IPS DF 6.9 (cell line): ENCODE measurements at regions not wholly inside any gene's neighbourhood (a gene's known extent, or its start where the extent isn't known, plus 50 kb on each side); places are given as distances from the start of the nearest gene placed in this dataset.
"Not testable (repeated sequence)": the region's sequence is repeated elsewhere in the genome, so short reads cannot be mapped to it uniquely, and the experiment has no call there.

ENCODE experiments used
- DNase-seq: peaks from one replicate; pipeline ENCODE4 v3.0.0-alpha.2; 2013; ENCODE audit warnings: low read depth, low spot score
- H3K27ac ChIP-seq: one replicate; pipeline ENCODE4 v1.5.1; 2013; ENCODE audit warnings: low read length, control low read depth
- H3K27me3 ChIP-seq: 2 replicates; pipeline ENCODE4 v1.6.1; 2013; ENCODE audit warnings: mild to moderate bottlenecking, low read length; ENCODE audit not compliant: control insufficient read depth, insufficient read depth
- H3K36me3 ChIP-seq: 2 replicates; pipeline ENCODE4 v1.6.1; 2013; ENCODE audit warnings: low read length; ENCODE audit not compliant: control insufficient read depth, insufficient read depth
- H3K4me1 ChIP-seq: 2 replicates; pipeline ENCODE4 v1.6.1; 2013; ENCODE audit warnings: low read length; ENCODE audit not compliant: control insufficient read depth, insufficient read depth
- H3K4me3 ChIP-seq: 2 replicates; pipeline ENCODE4 v1.5.1; 2013; ENCODE audit warnings: mild to moderate bottlenecking, low read length
- H3K9me3 ChIP-seq: 2 replicates; pipeline ENCODE4 v1.6.1; 2013; ENCODE audit warnings: low read length, inconsistent platforms; ENCODE audit not compliant: control insufficient read depth, insufficient read depth
- WGBS: extraction: QIAGEN DNeasy Blood & Tissue Kit; methylation state at CpG from one replicate; pipeline ENCODE4 v1.1.7; 2013; ENCODE audit warnings: mixed read lengths, missing lambda C conversion rate; ENCODE audit not compliant: insufficient read length, insufficient coverage; 5-methylcytosine and 5-hydroxymethylcytosine counted together

DNA sequence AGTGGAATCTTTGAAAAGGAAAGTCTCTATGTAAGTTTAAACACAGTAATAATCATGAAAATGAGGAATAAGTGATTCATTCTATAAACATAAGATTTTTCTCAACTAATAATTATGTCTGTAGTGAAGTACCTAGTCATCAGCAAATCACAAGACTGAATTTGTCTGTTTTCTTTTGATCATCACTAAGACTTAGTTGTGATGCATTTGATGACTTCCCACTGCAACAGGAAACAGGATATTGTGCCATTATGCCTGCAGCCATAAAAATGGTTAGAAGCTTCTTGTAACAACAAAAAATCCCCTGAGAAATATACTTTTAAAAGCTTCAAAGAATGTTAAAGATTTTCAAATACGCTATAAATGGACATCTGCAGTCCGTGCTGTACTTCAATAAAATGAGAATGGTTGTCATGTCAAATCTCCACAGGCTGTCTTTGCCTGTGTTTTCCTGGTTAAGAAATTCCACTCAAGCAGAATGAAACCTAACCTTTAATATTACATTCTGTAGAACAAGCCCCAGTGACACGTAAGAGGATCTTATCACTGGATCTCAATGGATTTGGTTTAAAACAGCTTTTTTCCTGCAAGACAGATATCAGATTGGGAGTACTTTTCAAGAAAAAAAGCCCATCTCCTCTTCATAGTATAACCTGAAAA is 1262.3 kb upstream of the PHF14 start:
- WGBS: no CpG with 5 or more reads among the region's 3 CpGs

DNA sequence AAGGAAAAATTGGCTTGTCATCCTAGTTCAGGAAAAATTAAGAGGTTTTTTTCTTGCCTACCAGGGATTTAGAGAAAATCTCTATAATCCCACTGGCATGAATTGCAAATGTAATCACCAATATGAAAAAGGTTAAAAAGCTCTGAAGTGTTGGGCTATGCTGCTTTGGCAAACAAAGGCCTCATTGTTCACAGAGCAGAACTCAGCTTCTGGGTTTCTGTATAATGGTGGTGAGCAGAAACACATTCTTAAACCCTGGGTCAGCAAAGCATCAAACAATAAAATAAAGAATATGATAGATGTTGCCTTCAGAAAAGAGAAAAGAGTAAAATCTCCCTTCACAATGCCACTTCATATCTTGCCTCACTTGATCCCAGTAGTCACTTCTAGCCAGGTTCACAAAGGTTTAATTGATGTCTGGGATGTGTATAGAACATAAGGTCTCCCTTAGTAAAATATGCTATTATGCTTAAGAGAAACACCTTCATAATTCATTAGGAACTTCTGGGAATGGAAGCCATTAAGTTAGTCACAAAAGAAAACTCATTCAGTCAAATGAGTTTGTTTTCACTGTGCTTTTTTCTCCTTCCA is 1255.5 kb upstream of the PHF14 start:
- H3K27me3 ChIP-seq: no peaks in the 10 kb centered on the region
- H3K27ac ChIP-seq: no peak overlapping the region
- H3K4me1 ChIP-seq: no peaks in the 10 kb centered on the region
- no peaks in the 10 kb centered on the region for H3K9me3 ChIP-seq
- no peak overlapping the region for H3K4me3 ChIP-seq
- no peaks in the 10 kb centered on the region for H3K36me3 ChIP-seq
- no peak for DNase-seq

More for the DNA sequence above, 1262.3 kb upstream of the PHF14 start:
- no peak for DNase-seq
- Histone ChIP-seq H3K9me3 (no peaks in the 10 kb centered on the region), H3K36me3 (no peaks in the 10 kb centered on the region), H3K4me1 (no peaks in the 10 kb centered on the region), H3K4me3 (no peak overlapping the region), H3K27ac (no peak overlapping the region), H3K27me3 (no peaks in the 10 kb centered on the region)

DNA sequence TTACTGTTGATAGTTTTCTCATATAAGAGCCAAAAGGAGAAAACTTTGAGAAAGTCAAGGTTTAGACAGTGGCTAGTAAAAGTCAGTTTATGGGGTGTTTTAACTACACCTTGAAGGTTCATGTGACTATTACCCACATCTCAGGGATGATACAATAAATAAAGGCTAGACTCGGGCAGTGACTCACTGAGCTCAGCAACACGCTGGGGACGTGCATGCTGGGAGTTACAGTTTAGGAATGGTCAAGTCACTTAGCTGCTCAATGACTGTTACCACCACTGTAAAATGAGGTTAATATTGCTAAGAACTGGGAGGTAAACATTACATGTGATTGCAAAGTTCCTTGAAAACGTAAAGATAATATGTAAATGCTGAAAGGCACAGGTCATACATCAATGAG is 1254.4 kb upstream of the PHF14 start:
- H3K4me1 ChIP-seq: no peaks in the 10 kb centered on the region
- H3K4me3 ChIP-seq: no peak overlapping the region
- H3K9me3 ChIP-seq: no peaks in the 10 kb centered on the region
- no peaks in the 10 kb centered on the region for H3K27me3 ChIP-seq
- no peak for DNase-seq
- H3K27ac ChIP-seq: no peak overlapping the region
- WGBS: no CpG with 5 or more reads among the region's 4 CpGs
- H3K36me3 ChIP-seq: no peaks in the 10 kb centered on the region

DNA sequence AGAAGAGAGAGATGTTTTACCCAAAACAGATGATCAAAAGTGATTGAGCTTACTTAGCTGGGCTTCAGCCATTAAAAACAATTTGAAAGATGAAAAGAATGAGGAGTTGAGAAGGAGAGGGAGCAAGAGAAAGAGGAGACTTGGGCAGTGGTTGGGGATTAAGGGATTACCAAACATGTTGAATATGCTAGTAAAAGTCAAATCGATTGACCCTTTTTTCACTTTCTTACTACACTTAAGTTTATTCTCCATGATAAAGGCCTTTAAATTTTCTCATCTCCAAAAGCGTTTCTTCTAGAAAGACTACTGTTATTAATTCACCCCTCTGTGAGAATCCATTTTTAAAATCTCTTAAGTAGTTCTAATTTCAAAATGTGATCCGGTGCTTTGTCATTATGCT is 1254.0 kb upstream of the PHF14 start:
- no peak for DNase-seq
- Histone ChIP-seq H3K4me1 (no peaks in the 10 kb centered on the region), H3K27me3 (no peaks in the 10 kb centered on the region), H3K36me3 (no peaks in the 10 kb centered on the region), H3K4me3 (no peak overlapping the region), H3K27ac (no peak overlapping the region), H3K9me3 (no peaks in the 10 kb centered on the region)
- 100% methylated on average over 1 of the region's 3 CpGs for WGBS

DNA sequence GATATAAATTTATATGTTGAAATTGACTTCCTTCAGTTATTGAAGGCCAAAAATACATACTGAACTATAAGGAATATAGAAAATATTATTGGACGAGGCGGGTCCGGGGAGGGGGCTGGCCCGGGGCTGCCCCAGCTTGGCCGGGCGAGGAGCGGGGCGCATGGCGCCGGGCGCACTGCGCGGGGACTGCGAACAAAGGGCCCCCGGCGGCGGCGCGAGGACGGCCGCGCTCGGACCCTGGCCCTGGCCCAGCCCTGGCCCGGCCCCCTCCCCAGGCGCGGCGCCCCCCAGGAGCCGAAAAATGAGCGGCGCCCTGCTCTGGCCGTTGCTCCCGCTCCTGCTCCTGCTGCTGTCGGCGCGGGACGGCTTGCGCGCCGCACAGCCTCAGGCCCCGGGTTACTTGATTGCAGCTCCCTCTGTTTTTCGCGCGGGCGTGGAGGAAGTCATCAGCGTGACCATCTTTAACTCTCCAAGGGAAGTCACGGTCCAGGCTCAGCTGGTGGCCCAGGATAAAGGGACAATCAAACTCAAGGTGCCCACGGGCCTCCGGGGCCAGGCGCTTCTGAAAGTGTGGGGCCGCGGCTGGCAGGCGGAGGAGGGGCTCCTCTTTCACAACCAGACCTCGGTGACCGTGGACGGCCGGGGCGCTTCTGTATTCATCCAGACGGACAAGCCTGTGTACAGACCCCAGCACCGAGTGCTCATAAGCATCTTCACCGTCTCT is 1247.6 kb upstream of the PHF14 start:
- H3K27me3 ChIP-seq, DNase-seq, H3K27ac ChIP-seq, H3K4me3 ChIP-seq, H3K9me3 ChIP-seq, H3K36me3 ChIP-seq, H3K4me1 ChIP-seq: not testable (repeated sequence)
- WGBS: no CpG with 5 or more reads among the region's 60 CpGs

DNA sequence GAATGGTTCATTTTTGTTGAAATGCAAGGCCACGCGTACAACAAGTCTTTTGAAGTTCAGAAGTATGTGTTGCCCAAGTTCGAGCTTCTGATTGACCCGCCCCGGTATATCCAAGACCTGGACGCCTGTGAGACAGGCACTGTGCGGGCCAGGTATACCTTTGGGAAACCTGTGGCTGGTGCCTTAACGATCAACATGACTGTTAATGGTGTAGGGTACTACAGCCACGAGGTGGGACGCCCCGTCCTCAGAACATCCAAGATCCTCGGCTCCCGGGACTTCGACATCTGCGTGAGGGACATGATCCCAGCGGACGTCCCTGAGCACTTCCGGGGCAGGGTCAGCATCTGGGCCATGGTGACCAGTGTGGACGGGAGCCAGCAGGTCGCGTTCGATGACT is 1246.9 kb upstream of the PHF14 start:
- not testable (repeated sequence) for H3K4me1 ChIP-seq, DNase-seq, H3K27me3 ChIP-seq, H3K4me3 ChIP-seq, H3K9me3 ChIP-seq, H3K27ac ChIP-seq, H3K36me3 ChIP-seq
- no CpG with 5 or more reads among the region's 22 CpGs for WGBS

DNA sequence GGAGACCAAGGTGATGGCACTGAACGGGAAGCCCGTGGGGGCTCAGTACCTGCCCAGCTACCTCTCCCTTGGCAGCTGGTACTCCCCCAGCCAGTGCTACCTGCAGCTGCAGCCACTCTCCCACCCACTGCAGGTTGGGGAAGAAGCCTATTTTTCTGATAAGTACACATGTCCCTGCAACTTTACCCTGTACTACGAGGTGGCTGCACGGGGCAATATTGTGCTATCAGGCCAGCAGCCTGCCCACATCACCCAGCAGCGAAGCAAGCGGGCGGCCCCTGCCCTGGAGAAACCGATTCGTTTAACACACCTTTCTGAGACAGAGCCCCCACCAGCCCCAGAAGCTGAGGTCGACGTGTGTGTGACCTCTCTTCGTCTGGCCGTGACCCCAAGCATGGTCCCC is 1246.2 kb upstream of the PHF14 start:
- not testable (repeated sequence) for H3K27ac ChIP-seq, H3K9me3 ChIP-seq, H3K27me3 ChIP-seq, H3K4me1 ChIP-seq, H3K36me3 ChIP-seq, DNase-seq, H3K4me3 ChIP-seq
- WGBS: no CpG with 5 or more reads among the region's 13 CpGs

DNA sequence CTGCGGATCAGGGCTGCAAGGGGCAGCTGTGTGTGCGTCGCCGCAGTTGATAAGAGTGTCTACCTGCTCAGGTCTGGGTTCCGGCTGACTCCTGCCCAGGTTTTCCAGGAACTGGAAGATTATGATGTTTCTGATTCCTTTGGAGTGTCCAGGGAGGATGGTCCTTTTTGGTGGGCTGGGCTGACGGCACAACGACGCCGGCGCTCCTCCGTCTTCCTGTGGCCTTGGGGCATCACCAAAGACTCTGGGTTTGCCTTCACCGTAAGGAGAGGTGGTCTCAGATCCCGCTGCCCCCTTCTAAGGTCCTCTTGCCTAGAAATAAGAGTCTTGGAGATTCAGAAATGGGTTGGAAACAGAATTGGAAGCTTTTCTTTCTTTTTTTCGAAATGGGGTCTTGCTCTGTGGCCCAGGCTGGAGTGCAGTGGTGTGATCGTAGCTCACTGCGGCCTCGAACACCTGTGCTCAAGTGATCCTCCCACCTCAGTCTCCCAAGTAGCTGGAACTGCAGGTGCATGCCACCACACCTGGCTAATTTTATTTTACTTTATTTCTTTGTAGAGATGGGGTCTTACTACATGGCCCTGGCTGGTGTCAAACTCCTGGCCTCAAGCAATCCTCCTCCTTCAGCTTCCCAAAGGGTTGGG is 1245.5 kb upstream of the PHF14 start:
- DNase-seq, H3K4me3 ChIP-seq, H3K9me3 ChIP-seq, H3K27ac ChIP-seq, H3K4me1 ChIP-seq, H3K36me3 ChIP-seq, H3K27me3 ChIP-seq: not testable (repeated sequence)
- WGBS: no CpG with 5 or more reads among the region's 17 CpGs

DNA sequence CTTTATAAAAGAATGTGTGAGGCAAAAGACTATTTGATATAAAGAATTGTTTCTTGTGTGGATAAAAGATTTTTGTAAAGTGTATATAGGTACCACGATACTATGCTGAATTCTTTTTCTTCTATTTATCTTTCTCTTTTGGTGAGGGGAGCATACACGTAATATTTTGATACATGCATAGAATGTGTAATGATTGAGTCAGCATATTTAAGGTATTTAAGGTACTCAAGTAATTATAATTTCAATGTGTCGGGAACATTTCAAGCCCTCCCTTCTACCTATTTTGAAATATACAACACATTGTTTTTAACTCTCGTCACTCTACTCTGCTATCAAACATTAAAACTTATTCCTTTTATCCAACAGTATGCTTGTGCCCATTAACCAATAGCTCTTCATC is 1221.6 kb upstream of the PHF14 start:
- Histone ChIP-seq H3K27me3 (no peaks in the 10 kb centered on the region), H3K4me3 (no peak overlapping the region), H3K9me3 (no peaks in the 10 kb centered on the region), H3K4me1 (no peaks in the 10 kb centered on the region), H3K36me3 (no peaks in the 10 kb centered on the region), H3K27ac (no peak overlapping the region)
- DNase-seq: no peak
- 100% methylated on average over 1 of the region's 4 CpGs for WGBS

DNA sequence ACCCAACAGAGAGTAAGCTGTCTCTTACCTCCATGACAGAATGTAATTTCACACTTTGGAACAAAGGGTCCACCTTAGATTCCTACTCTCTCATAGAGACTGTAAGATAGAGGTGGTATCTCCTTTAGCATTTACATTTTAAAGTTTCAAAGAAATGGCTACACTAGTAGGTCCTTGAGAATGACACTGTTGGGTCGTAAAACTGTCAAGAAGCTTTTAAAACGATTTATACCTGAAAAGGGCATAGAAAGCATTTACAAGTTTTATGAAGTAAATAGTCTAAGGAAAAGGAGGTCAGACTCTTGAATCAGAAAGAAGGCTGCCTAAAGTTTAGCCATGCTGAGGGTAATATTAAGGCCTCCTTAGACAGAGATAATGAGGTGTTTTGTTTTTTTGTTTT is 1212.4 kb upstream of the PHF14 start:
- Histone ChIP-seq H3K27me3 (no peaks in the 10 kb centered on the region), H3K36me3 (no peaks in the 10 kb centered on the region), H3K4me1 (no peaks in the 10 kb centered on the region), H3K27ac (no peak overlapping the region), H3K4me3 (no peak overlapping the region), H3K9me3 (no peaks in the 10 kb centered on the region)
- no CpG with 5 or more reads among the region's 2 CpGs for WGBS
- no peak for DNase-seq
